IMR-90 (cell line): ENCODE measurements at regions not wholly inside any gene's neighbourhood (a gene's known extent, or its start where the extent isn't known, plus 50 kb on each side); places are given as distances from the start of the nearest gene placed in this dataset.

Experiments used
- ATAC-seq: fragments of 200-7000 bp; cut with Tn5 transposase; 2 replicates; pipeline ENCODE4 v1.9.1; 2020; ENCODE audit warnings: low read depth, mild to moderate bottlenecking, moderate library complexity
- BruUV-seq: library from RNA; stranded (reverse); fragments of 400-500 nt; replicated peaks from 2 replicates; lab custom pipeline; 2021; lab: Mats Ljungman, UMichigan
- CTCF ChIA-PET: fragments of 300-600 bp; formaldehyde crosslinking; extraction: SDS; loops from one replicate; lab custom pipeline; 2021; ENCODE audit warnings: antibody characterized with exemption; lab: Yijun Ruan, JAX
- POLR2A ChIA-PET: fragments of 300-600 bp; sonication (Branson Sonifier 250); formaldehyde crosslinking; loops from one replicate; lab custom pipeline; 2022; ENCODE audit warnings: antibody characterized with exemption; ENCODE audit not compliant: unreplicated experiment; lab: Charles Lee
- DNase-seq: peaks from one replicate; pipeline ENCODE4 v3.0.0; 2013
- H2AFZ ChIP-seq: replicated peaks from 2 replicates; pipeline ENCODE3; 2013; ENCODE audit warnings: low read length, mild to moderate bottlenecking; ENCODE audit not compliant: poor library complexity
- H2AK5ac ChIP-seq: 2 replicates; pipeline ENCODE4 v1.6.1; 2013; ENCODE audit warnings: low read depth, low read length, inconsistent platforms
- H2AK9ac ChIP-seq: replicated peaks from 2 replicates; pipeline ENCODE3; 2013; ENCODE audit warnings: mild to moderate bottlenecking, low read depth, low read length, moderate library complexity; ENCODE audit not compliant: poor library complexity
- H2BK120ac ChIP-seq: 2 replicates; pipeline ENCODE4 v1.6.1; 2013; ENCODE audit warnings: low read depth, low read length, inconsistent platforms
- H2BK15ac ChIP-seq: 3 replicates; pipeline ENCODE4 v1.6.1; 2013; ENCODE audit warnings: low read depth, low read length, inconsistent platforms
- H2BK20ac ChIP-seq: 2 replicates; pipeline ENCODE4 v1.6.1; 2013; ENCODE audit warnings: low read depth, mild to moderate bottlenecking, inconsistent platforms, low read length, moderate library complexity
- H2BK5ac ChIP-seq: 2 replicates; pipeline ENCODE4 v1.6.1; 2013; ENCODE audit warnings: mild to moderate bottlenecking, low read depth, low read length, inconsistent platforms; ENCODE audit not compliant: poor library complexity, severe bottlenecking
- H3K14ac ChIP-seq: replicated peaks from 2 replicates; pipeline ENCODE4 v1.6.1; 2013; ENCODE audit warnings: low read depth, low read length, inconsistent platforms
- H3K18ac ChIP-seq: 2 replicates; pipeline ENCODE4 v1.6.1; 2013; ENCODE audit warnings: low read depth, low read length, control low read depth
- H3K23ac ChIP-seq: 2 replicates; pipeline ENCODE4 v1.6.1; 2013; ENCODE audit warnings: low read depth, low read length, inconsistent platforms
- H3K27ac ChIP-seq: 2 replicates; pipeline ENCODE4 v1.5.1; 2013; ENCODE audit warnings: mild to moderate bottlenecking, control low read depth, low read length; ENCODE audit not compliant: insufficient read depth
- H3K27me3 ChIP-seq: 2 replicates; pipeline ENCODE4 v1.6.1; 2013; ENCODE audit warnings: low read length; ENCODE audit not compliant: control insufficient read depth, insufficient read depth
- H3K36me3 ChIP-seq: 2 replicates; pipeline ENCODE4 v1.6.1; 2013; ENCODE audit warnings: low read length, mixed read lengths; ENCODE audit not compliant: control insufficient read depth, insufficient read depth
- H3K4ac ChIP-seq: 2 replicates; pipeline ENCODE4 v1.6.1; 2013; ENCODE audit warnings: low read depth, low read length, inconsistent platforms
- H3K4me1 ChIP-seq: 2 replicates; pipeline ENCODE4 v1.6.1; 2013; ENCODE audit warnings: low read length, mixed read lengths; ENCODE audit not compliant: control insufficient read depth, insufficient read depth
- H3K4me2 ChIP-seq: 2 replicates; pipeline ENCODE4 v1.6.1; 2013; ENCODE audit warnings: low read depth, mild to moderate bottlenecking, control low read depth, low read length, moderate library complexity
- H3K4me3 ChIP-seq: 2 replicates; pipeline ENCODE4 v1.5.1; 2013; ENCODE audit warnings: low read depth, mild to moderate bottlenecking, control low read depth, low read length, moderate library complexity; ENCODE audit not compliant: insufficient read depth
- H3K56ac ChIP-seq: 2 replicates; pipeline ENCODE4 v1.6.1; 2013; ENCODE audit warnings: low read length, inconsistent platforms; ENCODE audit not compliant: insufficient read depth; ENCODE audit errors: extremely low read depth
- H3K79me1 ChIP-seq, 2 experiments: 2 replicates each; pipeline ENCODE4 v1.6.1; 2013; ENCODE audit warnings: low read length in 2 of 2, inconsistent platforms in 1 of 2, low read depth in 1 of 2
- H3K9ac ChIP-seq: 2 replicates; pipeline ENCODE4 v1.6.1; 2013; ENCODE audit warnings: low read depth, low read length, control low read depth
- H3K9me1 ChIP-seq: 2 replicates; pipeline ENCODE4 v1.6.1; 2013; ENCODE audit warnings: low read length, inconsistent platforms; ENCODE audit not compliant: insufficient read depth
- H3K9me3 ChIP-seq: 2 replicates; pipeline ENCODE4 v1.6.1; 2013; ENCODE audit warnings: low read length; ENCODE audit not compliant: control insufficient read depth, insufficient read depth
- H4K20me1 ChIP-seq: 2 replicates; pipeline ENCODE4 v1.6.1; 2013; ENCODE audit warnings: low read length, inconsistent platforms; ENCODE audit not compliant: insufficient read depth
- H4K5ac ChIP-seq: 2 replicates; pipeline ENCODE4 v1.6.1; 2013; ENCODE audit warnings: mild to moderate bottlenecking, low read depth, low read length, control low read depth
- H4K8ac ChIP-seq, 2 experiments: 2 replicates each; pipeline ENCODE4 v1.6.1; 2013; ENCODE audit warnings: low read depth in 2 of 2, low read length in 2 of 2, control low read depth in 1 of 2, inconsistent platforms in 1 of 2
- H4K91ac ChIP-seq: 2 replicates; pipeline ENCODE4 v1.6.1; 2013; ENCODE audit warnings: low read depth, low read length, inconsistent platforms; ENCODE audit not compliant: insufficient read depth
- BHLHE40 ChIP-seq: fragments of 150-350 bp; IDR thresholded peaks from 2 replicates; pipeline ENCODE4 v1.6.1; 2016; ENCODE audit warnings: mild to moderate bottlenecking, low read depth, low read length
- CEBPB ChIP-seq: IDR thresholded peaks from 2 replicates; pipeline ENCODE4 v1.6.1; 2012; ENCODE audit warnings: low read depth, low read length, improper control_type of control experiment
- CHD1 ChIP-seq: IDR thresholded peaks from 2 replicates; pipeline ENCODE4 v1.6.1; 2012; ENCODE audit warnings: low read depth, low read length, improper control_type of control experiment
- CTCF ChIP-seq: conservative IDR thresholded peaks from 2 replicates; pipeline ENCODE4 v1.5.1; 2012; ENCODE audit warnings: mild to moderate bottlenecking, low read depth, low read length, improper control_type of control experiment
- ELK1 ChIP-seq: fragments of 150-350 bp; IDR thresholded peaks from 2 replicates; pipeline ENCODE4 v1.6.1; 2016; ENCODE audit warnings: low read depth, mild to moderate bottlenecking, low read length, moderate library complexity, borderline replicate concordance
- FOS ChIP-seq: fragments of 150-350 bp; IDR thresholded peaks from 2 replicates; pipeline ENCODE4 v1.6.1; 2016; ENCODE audit warnings: low read depth, low read length
- MAFK ChIP-seq: IDR thresholded peaks from 2 replicates; pipeline ENCODE4 v1.6.1; 2012; ENCODE audit warnings: low read depth, low read length, improper control_type of control experiment
- MAZ ChIP-seq: IDR thresholded peaks from 2 replicates; pipeline ENCODE4 v1.6.1; 2012; ENCODE audit warnings: low read depth, mild to moderate bottlenecking, low read length, improper control_type of control experiment, moderate library complexity, borderline replicate concordance
- MXI1 ChIP-seq: IDR thresholded peaks from 2 replicates; pipeline ENCODE4 v1.6.1; 2012; ENCODE audit warnings: low read depth, mild to moderate bottlenecking, low read length, moderate library complexity, borderline replicate concordance
- NFE2L2 ChIP-seq: fragments of 150-350 bp; IDR thresholded peaks from 2 replicates; pipeline ENCODE4 v1.6.1; 2016; ENCODE audit warnings: low read depth, mild to moderate bottlenecking, low read length
- POLR2A ChIP-seq: IDR thresholded peaks from 2 replicates; pipeline ENCODE4 v1.6.1; 2012; ENCODE audit warnings: mild to moderate bottlenecking, low read depth, low read length
- RAD21 ChIP-seq: IDR thresholded peaks from 2 replicates; pipeline ENCODE4 v1.6.1; 2012; ENCODE audit warnings: low read length, improper control_type of control experiment
- RCOR1 ChIP-seq: IDR thresholded peaks from 2 replicates; pipeline ENCODE4 v1.6.1; 2012; ENCODE audit warnings: mild to moderate bottlenecking, low read length, improper control_type of control experiment; ENCODE audit not compliant: insufficient replicate concordance
- RFX5 ChIP-seq: IDR thresholded peaks from 2 replicates; pipeline ENCODE4 v1.8.0; 2012; ENCODE audit warnings: low read depth, mild to moderate bottlenecking, low read length, moderate library complexity
- SMC3 ChIP-seq: fragments of 150-350 bp; IDR thresholded peaks from 2 replicates; pipeline ENCODE4 v1.6.1; 2016; ENCODE audit warnings: low read depth, mild to moderate bottlenecking, antibody characterized with exemption, low read length, moderate library complexity
- WGBS, 2 experiments: methylation state at CpG; one replicate each; pipeline versions ENCODE4 v1.1.5 to v1.1.7; 2013; ENCODE audit warnings: missing lambda C conversion rate in 2 of 2; ENCODE audit not compliant: insufficient read length in 1 of 2; ENCODE audit errors: extremely low coverage in 2 of 2; 5-methylcytosine and 5-hydroxymethylcytosine counted together
- dilution Hi-C: fragments of 300-500 bp; cut with HindIII; formaldehyde crosslinking; loops from one replicate; pipeline ENCODE4 v1.14.3; 2018; ENCODE audit warnings: low sequenced_read_pairs; ENCODE audit not compliant: unreplicated experiment
- in situ Hi-C: fragments of 300-500 bp; cut with MboI; formaldehyde crosslinking; loops from 3 replicates; pipeline ENCODE4 v1.14.3; 2019; ENCODE audit warnings: low sequenced_read_pairs, inconsistent platforms, mixed read lengths
- intact Hi-C: fragments of 100-400 bp; cut with micrococcal nuclease; formaldehyde crosslinking; loops from 2 replicates; pipeline ENCODE4 v1.10.0; 2022

GRCh38 chr10:21065621-21066248 is 168.6 kb upstream of the NEBL start:
- Histone ChIP-seq H3K9me1 (no peaks in the 10 kb centered on the region), H3K4me3 (no peak overlapping the region), H3K23ac (no peak overlapping the region), H3K14ac (no peak overlapping the region), H3K4me1 (no peaks in the 10 kb centered on the region), H4K8ac (no peak overlapping the region), H3K27ac (no peak overlapping the region), H2AFZ (no peak overlapping the region), H3K27me3 (no peaks in the 10 kb centered on the region), H2BK120ac (no peak overlapping the region), H3K56ac (no peak overlapping the region), H3K9me3 (no peaks in the 10 kb centered on the region), H3K36me3 (no peaks in the 10 kb centered on the region), H4K91ac (no peak overlapping the region), H2BK5ac (no peak overlapping the region), H3K9ac (no peak overlapping the region), H2AK9ac (no peak overlapping the region), H2AK5ac (no peak overlapping the region), H4K5ac (no peak overlapping the region), H3K18ac (no peak overlapping the region), H2BK15ac (no peak overlapping the region), H2BK20ac (no peak overlapping the region), H4K20me1 (no peaks in the 10 kb centered on the region), H3K4me2 (no peak overlapping the region), H3K4ac (no peak overlapping the region), H3K79me1 (no peaks in the 10 kb centered on the region)
- ChIA-PET POLR2A (no interaction called here), CTCF (no interaction called here)
- in situ Hi-C loops (no loop called here), intact Hi-C loops (no loop called here), dilution Hi-C loops (no loop called here)
- no CpG with 5 or more reads among the region's 2 CpGs for WGBS, 2 experiments
- TF ChIP-seq RFX5: no peak
- TF ChIP-seq ELK1: no peak
- no peak for TF ChIP-seq CTCF
- TF ChIP-seq MXI1: no peak
- no peak for TF ChIP-seq FOS
- no peak for TF ChIP-seq MAFK
- no peak for TF ChIP-seq NFE2L2
- TF ChIP-seq MAZ: no peak
- no peak for TF ChIP-seq RAD21
- no peak for TF ChIP-seq BHLHE40
- no peak for TF ChIP-seq POLR2A
- no peak for TF ChIP-seq CEBPB
- TF ChIP-seq RCOR1: no peak
- no peak for TF ChIP-seq SMC3
- no peak for TF ChIP-seq CHD1
- ATAC-seq (no peak), DNase-seq (no peak)
- no TSS peak for BruUV-seq
